ENCODE measurements at regions not wholly inside any gene's neighbourhood (a gene's known extent, or its start where the extent isn't known, plus 50 kb on each side); places are given as distances from the start of the nearest gene placed in this dataset.

GRCh38 chr4:138655985-138656384, 359.6 kb upstream of the NOCT start:
- no peak overlapping the region for H3K4me3 ChIP-seq (ENCODE audit: low read depth, low read length)
- no peaks in the 10 kb centered on the region for H3K27me3 ChIP-seq (ENCODE audit: control insufficient read depth, insufficient read depth, low read length)
- TF ChIP-seq CTCF (IDR thresholded peaks at IDR 0.05; ENCODE audit: insufficient read depth, low read length, poor library complexity, severe bottlenecking) = no peak
- no peaks in the 10 kb centered on the region for H3K36me3 ChIP-seq (ENCODE audit: control insufficient read depth, insufficient read depth, low read length)
- peak; percentile 79 for DNase-seq (ENCODE audit: low read depth)

GRCh38 chr4:138655286-138655685, 360.3 kb upstream of the NOCT start:
- H3K27me3 ChIP-seq (ENCODE audit: control insufficient read depth, insufficient read depth, low read length) = no peaks in the 10 kb centered on the region
- H3K36me3 ChIP-seq (ENCODE audit: control insufficient read depth, insufficient read depth, low read length) = no peaks in the 10 kb centered on the region
- no peak for TF ChIP-seq CTCF (IDR thresholded peaks at IDR 0.05; ENCODE audit: insufficient read depth, low read length, poor library complexity, severe bottlenecking)
- H3K4me3 ChIP-seq (ENCODE audit: low read depth, low read length) = no peak overlapping the region
- DNase-seq (ENCODE audit: low read depth) = no peak

- DNase-seq (ENCODE audit: low read depth) = peak; percentile 90
Observed at GRCh38 chr4:138650929-138651448, 364.6 kb upstream of the NOCT start.

GRCh38 chr4:138650495-138650894, 365.1 kb upstream of the NOCT start:
- no peaks in the 10 kb centered on the region for H3K27me3 ChIP-seq (ENCODE audit: control insufficient read depth, insufficient read depth, low read length)
- H3K36me3 ChIP-seq (ENCODE audit: control insufficient read depth, insufficient read depth, low read length) = no peaks in the 10 kb centered on the region
- no peak for DNase-seq (ENCODE audit: low read depth)
- H3K4me3 ChIP-seq (ENCODE audit: low read depth, low read length) = no peak overlapping the region
- TF ChIP-seq CTCF (IDR thresholded peaks at IDR 0.05; ENCODE audit: insufficient read depth, low read length, poor library complexity, severe bottlenecking) = no peak

More at GRCh38 chr4:138650929-138651448, 364.6 kb upstream of the NOCT start:
- H3K27me3 ChIP-seq (ENCODE audit: control insufficient read depth, insufficient read depth, low read length) = no peaks in the 10 kb centered on the region
- TF ChIP-seq CTCF (IDR thresholded peaks at IDR 0.05; ENCODE audit: insufficient read depth, low read length, poor library complexity, severe bottlenecking) = no peak
- H3K4me3 ChIP-seq (ENCODE audit: low read depth, low read length) = no peak overlapping the region
- H3K36me3 ChIP-seq (ENCODE audit: control insufficient read depth, insufficient read depth, low read length) = no peaks in the 10 kb centered on the region

GRCh38 chr4:138647433-138647832, 368.1 kb upstream of the NOCT start:
- Histone ChIP-seq H3K27me3 (ENCODE audit: control insufficient read depth, insufficient read depth, low read length) (no peaks in the 10 kb centered on the region), H3K36me3 (ENCODE audit: control insufficient read depth, insufficient read depth, low read length) (no peaks in the 10 kb centered on the region), H3K4me3 (ENCODE audit: low read depth, low read length) (no peak overlapping the region)
- TF ChIP-seq CTCF (IDR thresholded peaks at IDR 0.05; ENCODE audit: insufficient read depth, low read length, poor library complexity, severe bottlenecking) = no peak
- DNase-seq (ENCODE audit: low read depth) = no peak

- Histone ChIP-seq H3K36me3 (ENCODE audit: control insufficient read depth, insufficient read depth, low read length) (no peaks in the 10 kb centered on the region), H3K27me3 (ENCODE audit: control insufficient read depth, insufficient read depth, low read length) (no peaks in the 10 kb centered on the region), H3K4me3 (ENCODE audit: low read depth, low read length) (no peak overlapping the region)
- DNase-seq (ENCODE audit: low read depth) = no peak
- TF ChIP-seq CTCF (IDR thresholded peaks at IDR 0.05; ENCODE audit: insufficient read depth, low read length, poor library complexity, severe bottlenecking) = no peak
Observed at GRCh38 chr4:138646383-138646782, 369.2 kb upstream of the NOCT start.
